IMR-90 (cell line): ENCODE measurements at regions not wholly inside any gene's neighbourhood (a gene's known extent, or its start where the extent isn't known, plus 50 kb on each side); places are given as distances from the start of the nearest gene placed in this dataset.

Source experiments
- ATAC-seq: fragments of 200-7000 bp; cut with Tn5 transposase; 2 replicates; pipeline ENCODE4 v1.9.1; 2020; ENCODE audit warnings: low read depth, mild to moderate bottlenecking, moderate library complexity
- BruUV-seq: library from RNA; stranded (reverse); fragments of 400-500 nt; replicated peaks from 2 replicates; lab custom pipeline; 2021; lab: Mats Ljungman, UMichigan
- CTCF ChIA-PET: fragments of 300-600 bp; formaldehyde crosslinking; extraction: SDS; loops from one replicate; lab custom pipeline; 2021; ENCODE audit warnings: antibody characterized with exemption; lab: Yijun Ruan, JAX
- POLR2A ChIA-PET: fragments of 300-600 bp; sonication (Branson Sonifier 250); formaldehyde crosslinking; loops from one replicate; lab custom pipeline; 2022; ENCODE audit warnings: antibody characterized with exemption; ENCODE audit not compliant: unreplicated experiment; lab: Charles Lee
- DNase-seq: peaks from one replicate; pipeline ENCODE4 v3.0.0; 2013
- H2AFZ ChIP-seq: replicated peaks from 2 replicates; pipeline ENCODE3; 2013; ENCODE audit warnings: low read length, mild to moderate bottlenecking; ENCODE audit not compliant: poor library complexity
- H2AK5ac ChIP-seq: 2 replicates; pipeline ENCODE4 v1.6.1; 2013; ENCODE audit warnings: low read depth, low read length, inconsistent platforms
- H2AK9ac ChIP-seq: replicated peaks from 2 replicates; pipeline ENCODE3; 2013; ENCODE audit warnings: mild to moderate bottlenecking, low read depth, low read length, moderate library complexity; ENCODE audit not compliant: poor library complexity
- H2BK120ac ChIP-seq: 2 replicates; pipeline ENCODE4 v1.6.1; 2013; ENCODE audit warnings: low read depth, low read length, inconsistent platforms
- H2BK15ac ChIP-seq: 3 replicates; pipeline ENCODE4 v1.6.1; 2013; ENCODE audit warnings: low read depth, low read length, inconsistent platforms
- H2BK20ac ChIP-seq: 2 replicates; pipeline ENCODE4 v1.6.1; 2013; ENCODE audit warnings: low read depth, mild to moderate bottlenecking, inconsistent platforms, low read length, moderate library complexity
- H2BK5ac ChIP-seq: 2 replicates; pipeline ENCODE4 v1.6.1; 2013; ENCODE audit warnings: mild to moderate bottlenecking, low read depth, low read length, inconsistent platforms; ENCODE audit not compliant: poor library complexity, severe bottlenecking
- H3K14ac ChIP-seq: replicated peaks from 2 replicates; pipeline ENCODE4 v1.6.1; 2013; ENCODE audit warnings: low read depth, low read length, inconsistent platforms
- H3K18ac ChIP-seq: 2 replicates; pipeline ENCODE4 v1.6.1; 2013; ENCODE audit warnings: low read depth, low read length, control low read depth
- H3K23ac ChIP-seq: 2 replicates; pipeline ENCODE4 v1.6.1; 2013; ENCODE audit warnings: low read depth, low read length, inconsistent platforms
- H3K27ac ChIP-seq: 2 replicates; pipeline ENCODE4 v1.5.1; 2013; ENCODE audit warnings: mild to moderate bottlenecking, control low read depth, low read length; ENCODE audit not compliant: insufficient read depth
- H3K27me3 ChIP-seq: 2 replicates; pipeline ENCODE4 v1.6.1; 2013; ENCODE audit warnings: low read length; ENCODE audit not compliant: control insufficient read depth, insufficient read depth
- H3K36me3 ChIP-seq: 2 replicates; pipeline ENCODE4 v1.6.1; 2013; ENCODE audit warnings: low read length, mixed read lengths; ENCODE audit not compliant: control insufficient read depth, insufficient read depth
- H3K4ac ChIP-seq: 2 replicates; pipeline ENCODE4 v1.6.1; 2013; ENCODE audit warnings: low read depth, low read length, inconsistent platforms
- H3K4me1 ChIP-seq: 2 replicates; pipeline ENCODE4 v1.6.1; 2013; ENCODE audit warnings: low read length, mixed read lengths; ENCODE audit not compliant: control insufficient read depth, insufficient read depth
- H3K4me2 ChIP-seq: 2 replicates; pipeline ENCODE4 v1.6.1; 2013; ENCODE audit warnings: low read depth, mild to moderate bottlenecking, control low read depth, low read length, moderate library complexity
- H3K4me3 ChIP-seq: 2 replicates; pipeline ENCODE4 v1.5.1; 2013; ENCODE audit warnings: low read depth, mild to moderate bottlenecking, control low read depth, low read length, moderate library complexity; ENCODE audit not compliant: insufficient read depth
- H3K56ac ChIP-seq: 2 replicates; pipeline ENCODE4 v1.6.1; 2013; ENCODE audit warnings: low read length, inconsistent platforms; ENCODE audit not compliant: insufficient read depth; ENCODE audit errors: extremely low read depth
- H3K79me1 ChIP-seq, 2 experiments: 2 replicates each; pipeline ENCODE4 v1.6.1; 2013; ENCODE audit warnings: low read length in 2 of 2, inconsistent platforms in 1 of 2, low read depth in 1 of 2
- H3K9ac ChIP-seq: 2 replicates; pipeline ENCODE4 v1.6.1; 2013; ENCODE audit warnings: low read depth, low read length, control low read depth
- H3K9me1 ChIP-seq: 2 replicates; pipeline ENCODE4 v1.6.1; 2013; ENCODE audit warnings: low read length, inconsistent platforms; ENCODE audit not compliant: insufficient read depth
- H3K9me3 ChIP-seq: 2 replicates; pipeline ENCODE4 v1.6.1; 2013; ENCODE audit warnings: low read length; ENCODE audit not compliant: control insufficient read depth, insufficient read depth
- H4K20me1 ChIP-seq: 2 replicates; pipeline ENCODE4 v1.6.1; 2013; ENCODE audit warnings: low read length, inconsistent platforms; ENCODE audit not compliant: insufficient read depth
- H4K5ac ChIP-seq: 2 replicates; pipeline ENCODE4 v1.6.1; 2013; ENCODE audit warnings: mild to moderate bottlenecking, low read depth, low read length, control low read depth
- H4K8ac ChIP-seq, 2 experiments: 2 replicates each; pipeline ENCODE4 v1.6.1; 2013; ENCODE audit warnings: low read depth in 2 of 2, low read length in 2 of 2, control low read depth in 1 of 2, inconsistent platforms in 1 of 2
- H4K91ac ChIP-seq: 2 replicates; pipeline ENCODE4 v1.6.1; 2013; ENCODE audit warnings: low read depth, low read length, inconsistent platforms; ENCODE audit not compliant: insufficient read depth
- MXI1 ChIP-seq: IDR thresholded peaks from 2 replicates; pipeline ENCODE4 v1.6.1; 2012; ENCODE audit warnings: low read depth, mild to moderate bottlenecking, low read length, moderate library complexity, borderline replicate concordance
- RFX5 ChIP-seq: IDR thresholded peaks from 2 replicates; pipeline ENCODE4 v1.8.0; 2012; ENCODE audit warnings: low read depth, mild to moderate bottlenecking, low read length, moderate library complexity
- WGBS, 2 experiments: methylation state at CpG; one replicate each; pipeline versions ENCODE4 v1.1.5 to v1.1.7; 2013; ENCODE audit warnings: missing lambda C conversion rate in 2 of 2; ENCODE audit not compliant: insufficient read length in 1 of 2; ENCODE audit errors: extremely low coverage in 2 of 2; 5-methylcytosine and 5-hydroxymethylcytosine counted together
- dilution Hi-C: fragments of 300-500 bp; cut with HindIII; formaldehyde crosslinking; loops from one replicate; pipeline ENCODE4 v1.14.3; 2018; ENCODE audit warnings: low sequenced_read_pairs; ENCODE audit not compliant: unreplicated experiment
- in situ Hi-C: fragments of 300-500 bp; cut with MboI; formaldehyde crosslinking; loops from 3 replicates; pipeline ENCODE4 v1.14.3; 2019; ENCODE audit warnings: low sequenced_read_pairs, inconsistent platforms, mixed read lengths
- intact Hi-C: fragments of 100-400 bp; cut with micrococcal nuclease; formaldehyde crosslinking; loops from 2 replicates; pipeline ENCODE4 v1.10.0; 2022

DNA sequence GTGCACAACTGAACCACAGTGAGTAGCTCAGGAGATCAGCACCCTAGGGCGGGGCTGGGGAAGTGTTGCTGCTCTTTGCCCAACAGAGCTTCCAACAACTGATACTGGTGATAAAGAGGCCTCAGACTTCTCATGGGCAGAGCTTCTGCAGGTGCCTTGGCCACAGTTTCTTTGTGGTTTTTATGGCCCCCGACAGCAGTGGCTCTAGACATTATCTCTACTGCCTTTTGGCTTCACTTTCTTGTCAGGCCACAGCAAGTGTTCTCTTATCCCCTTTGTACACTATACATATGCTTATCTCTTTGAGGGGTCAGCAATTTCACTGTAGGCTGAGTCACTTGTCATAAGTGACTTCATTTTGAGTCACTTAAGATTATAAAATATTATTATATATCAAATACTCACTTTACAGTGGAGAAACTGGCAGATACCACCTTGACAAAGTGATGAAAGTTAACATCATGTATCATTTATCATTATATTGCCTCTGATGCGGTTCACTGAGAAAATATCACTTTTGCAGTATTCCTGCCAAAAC lies 90.9 kb upstream of the COX7C start:
- TF ChIP-seq RFX5: no peak
- TF ChIP-seq MXI1: no peak
- Histone ChIP-seq H3K27ac (no peak overlapping the region), H4K5ac (no peak overlapping the region), H3K27me3 (no peaks in the 10 kb centered on the region), H4K20me1 (no peaks in the 10 kb centered on the region), H2BK120ac (no peak overlapping the region), H2BK15ac (no peak overlapping the region), H3K9me3 (no peaks in the 10 kb centered on the region), H4K8ac (no peak overlapping the region), H3K4me1 (no peaks in the 10 kb centered on the region), H3K14ac (no peak overlapping the region), H3K4ac (no peak overlapping the region), H2BK5ac (no peak overlapping the region), H3K4me2 (no peak overlapping the region), H3K9ac (no peak overlapping the region), H3K18ac (no peak overlapping the region), H2BK20ac (no peak overlapping the region), H3K4me3 (no peak overlapping the region), H2AK9ac (no peak overlapping the region), H2AK5ac (no peak overlapping the region), H3K9me1 (no peaks in the 10 kb centered on the region), H3K36me3 (no peaks in the 10 kb centered on the region), H4K91ac (no peak overlapping the region), H3K56ac (no peak overlapping the region), H3K23ac (no peak overlapping the region), H2AFZ (no peak overlapping the region), H3K79me1 (no peaks in the 10 kb centered on the region)
- DNase-seq: no peak
- intact Hi-C loops (no loop called here), in situ Hi-C loops (no loop called here), dilution Hi-C loops (no loop called here)
- CTCF ChIA-PET: no interaction called here
- POLR2A ChIA-PET: no interaction called here
- 20% methylated on average over 1 of the region's 3 CpGs; no CpG with 5 or more reads in 1 of the 2 experiments for WGBS, 2 experiments
- BruUV-seq: no TSS peak
- ATAC-seq: no peak
